ENCODE measurements at regions not wholly inside any gene's neighbourhood (a gene's known extent, or its start where the extent isn't known, plus 50 kb on each side); places are given as distances from the start of the nearest gene placed in this dataset.

DNA sequence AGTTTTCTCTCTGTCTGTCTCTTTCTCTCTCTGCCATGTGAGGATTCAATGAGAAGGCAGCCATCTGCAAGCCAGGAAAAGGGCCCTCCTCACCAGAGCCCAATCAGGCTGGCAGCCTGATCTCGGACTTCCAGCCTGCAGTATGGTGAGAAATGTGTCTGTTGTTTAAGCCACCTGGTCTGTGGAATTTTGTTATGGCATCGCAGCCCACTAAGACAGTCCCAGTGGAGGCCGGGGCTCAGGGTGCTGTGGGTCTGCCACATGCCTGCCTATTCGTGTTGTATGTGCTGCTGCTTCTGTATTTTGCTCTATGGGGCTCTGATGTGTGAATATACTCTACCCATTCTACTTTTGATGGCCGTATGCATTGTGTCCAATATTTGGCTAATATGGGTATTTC lies 139.0 kb upstream of the HS6ST1 start:
- Histone ChIP-seq H3K4me1 (ENCODE audit: control insufficient read depth in 5 of 5, insufficient read depth in 5 of 5, low read length in 5 of 5) (peaks cover 0 to 23% (median 18%) of the 10 kb centered on the region in 5 donors), H3K4me3 (ENCODE audit: low read depth in 1 of 5, low read length in 5 of 5) (no peak overlapping the region), H3K36me3 (ENCODE audit: control insufficient read depth in 5 of 5, insufficient read depth in 5 of 5, low read length in 5 of 5) (no peaks in the 10 kb centered on the region), H3K9me3 (ENCODE audit: control insufficient read depth in 5 of 5, low read length in 5 of 5) (peaks cover 0 to 11% (median 0%) of the 10 kb centered on the region in 5 donors), H3K27ac (ENCODE audit: low read depth, low read length) (no peak overlapping the region), H3K9ac (ENCODE audit: low read length in 5 of 5) (no peak overlapping the region), H3K27me3 (ENCODE audit: control insufficient read depth in 5 of 5, insufficient read depth in 4 of 5, low read length in 5 of 5) (peaks cover 0 to 2% (median 0%) of the 10 kb centered on the region in 5 donors)

DNA sequence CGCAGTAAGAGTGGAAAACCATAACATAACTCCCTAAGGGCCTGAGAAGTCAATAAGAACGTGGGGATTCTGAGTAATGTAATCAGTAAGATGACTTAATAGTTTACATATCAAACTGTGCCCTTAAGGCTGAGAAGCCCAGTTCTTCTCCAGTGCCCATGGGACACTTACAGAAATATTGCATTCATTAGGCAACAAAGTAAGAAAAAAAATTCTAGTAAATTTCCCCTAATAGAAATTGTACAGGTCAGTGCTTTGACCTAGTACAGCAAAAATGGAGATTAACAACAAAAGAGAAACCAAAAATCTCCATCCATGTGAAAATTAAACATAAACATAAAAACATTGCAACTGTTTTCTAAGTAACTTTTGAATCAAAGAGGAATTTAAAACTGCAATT lies 139.8 kb upstream of the HS6ST1 start:
- H3K4me3 ChIP-seq (ENCODE audit: low read depth in 1 of 5, low read length in 5 of 5) = no peak overlapping the region
- H3K4me1 ChIP-seq (ENCODE audit: control insufficient read depth in 5 of 5, insufficient read depth in 5 of 5, low read length in 5 of 5) = peaks cover 0 to 23% (median 18%) of the 10 kb centered on the region in 5 donors
- H3K27me3 ChIP-seq (ENCODE audit: control insufficient read depth in 5 of 5, insufficient read depth in 4 of 5, low read length in 5 of 5) = no peaks in the 10 kb centered on the region
- H3K27ac ChIP-seq (ENCODE audit: low read depth, low read length) = peak overlapping the region; percentile 86
- H3K36me3 ChIP-seq (ENCODE audit: control insufficient read depth in 5 of 5, insufficient read depth in 5 of 5, low read length in 5 of 5) = no peaks in the 10 kb centered on the region
- peak overlapping the region in 2 of 5 donors; percentile 22 to 38 for H3K9ac ChIP-seq (ENCODE audit: low read length in 5 of 5)
- H3K9me3 ChIP-seq (ENCODE audit: control insufficient read depth in 5 of 5, low read length in 5 of 5) = peaks cover 0 to 11% (median 0%) of the 10 kb centered on the region in 5 donors

DNA sequence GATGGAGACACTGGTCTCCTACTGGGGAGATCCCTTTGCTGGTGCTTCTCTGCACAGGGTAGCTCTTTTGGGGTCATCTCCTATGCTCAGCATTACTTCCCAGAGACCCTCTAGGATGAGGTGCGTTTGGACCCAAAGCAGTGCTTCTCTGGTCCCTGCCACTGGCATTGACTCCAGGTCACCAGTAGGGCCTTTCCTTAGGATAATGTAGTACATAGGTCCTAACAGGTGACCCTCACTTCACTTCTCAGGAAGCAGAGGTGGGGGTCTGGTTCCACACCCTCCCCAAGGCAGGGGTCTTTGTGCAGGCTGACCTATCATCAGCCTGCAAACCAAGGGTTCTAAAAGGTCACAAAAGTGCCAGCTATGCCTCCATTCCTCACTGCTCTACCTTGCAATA lies 145.8 kb upstream of the HS6ST1 start:
- H3K27me3 ChIP-seq (ENCODE audit: control insufficient read depth in 5 of 5, insufficient read depth in 4 of 5, low read length in 5 of 5) = no peaks in the 10 kb centered on the region
- H3K9me3 ChIP-seq (ENCODE audit: control insufficient read depth in 5 of 5, low read length in 5 of 5) = peaks cover 2 to 33% (median 22%) of the 10 kb centered on the region in 5 donors
- no peak overlapping the region for H3K27ac ChIP-seq (ENCODE audit: low read depth, low read length)
- peaks cover 3 to 32% (median 20%) of the 10 kb centered on the region in 5 donors for H3K4me1 ChIP-seq (ENCODE audit: control insufficient read depth in 5 of 5, insufficient read depth in 5 of 5, low read length in 5 of 5)
- H3K36me3 ChIP-seq (ENCODE audit: control insufficient read depth in 5 of 5, insufficient read depth in 5 of 5, low read length in 5 of 5) = no peaks in the 10 kb centered on the region
- H3K4me3 ChIP-seq (ENCODE audit: low read depth in 1 of 5, low read length in 5 of 5) = no peak overlapping the region
- H3K9ac ChIP-seq (ENCODE audit: low read length in 5 of 5) = no peak overlapping the region

DNA sequence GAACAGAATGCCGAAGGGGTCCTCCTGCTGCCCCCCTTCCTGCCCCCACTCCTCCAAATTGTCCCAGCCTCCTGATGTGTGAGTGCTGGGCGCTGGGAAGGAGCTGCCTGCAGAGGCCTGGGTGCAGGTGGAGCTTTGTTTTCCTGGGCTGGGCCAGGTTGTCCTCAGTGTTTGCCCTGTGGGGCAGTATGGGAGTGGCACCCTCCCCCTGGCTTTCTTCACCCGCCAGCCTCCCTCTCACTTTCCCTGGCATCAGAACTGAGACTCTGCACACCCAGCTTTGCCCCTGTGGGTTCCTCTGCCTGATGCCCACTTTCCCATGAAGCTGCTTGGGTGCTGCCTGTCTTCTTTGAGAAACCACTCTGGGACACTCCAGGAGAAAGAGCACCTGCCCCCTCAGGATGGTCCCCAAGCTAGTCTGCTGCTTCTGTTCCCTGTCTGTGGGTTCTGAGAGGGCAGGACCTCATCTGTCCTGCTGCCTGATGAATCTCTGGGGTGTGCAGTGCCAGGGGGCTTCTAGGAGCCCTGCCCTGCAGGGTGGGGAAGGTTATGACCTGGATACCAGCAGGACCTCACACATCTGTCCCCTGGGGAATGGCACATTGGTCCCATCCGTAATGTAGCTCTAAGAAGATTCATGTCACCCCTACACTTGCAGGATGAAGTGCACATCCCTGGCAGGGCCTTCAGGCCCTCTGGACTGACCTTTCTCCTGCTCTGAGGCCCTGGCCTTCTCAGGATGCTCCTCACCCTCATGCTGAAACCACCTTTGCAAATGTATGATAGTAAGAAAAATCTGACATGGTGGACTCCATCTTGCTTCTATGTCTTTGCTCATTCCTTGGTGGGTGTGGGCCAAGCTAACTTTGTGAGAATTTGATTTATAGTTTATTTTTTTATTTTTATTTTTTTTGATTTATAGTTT lies 146.8 kb upstream of the HS6ST1 start:
- Histone ChIP-seq H3K9me3 (ENCODE audit: control insufficient read depth in 5 of 5, low read length in 5 of 5) (peaks cover 9 to 43% (median 32%) of the 10 kb centered on the region in 5 donors), H3K4me1 (ENCODE audit: control insufficient read depth in 5 of 5, insufficient read depth in 5 of 5, low read length in 5 of 5) (peaks cover 3 to 28% (median 20%) of the 10 kb centered on the region in 5 donors), H3K9ac (ENCODE audit: low read length in 5 of 5) (no peak overlapping the region), H3K27ac (ENCODE audit: low read depth, low read length) (no peak overlapping the region), H3K27me3 (ENCODE audit: control insufficient read depth in 5 of 5, insufficient read depth in 4 of 5, low read length in 5 of 5) (no peaks in the 10 kb centered on the region), H3K4me3 (ENCODE audit: low read depth in 1 of 5, low read length in 5 of 5) (no peak overlapping the region), H3K36me3 (ENCODE audit: control insufficient read depth in 5 of 5, insufficient read depth in 5 of 5, low read length in 5 of 5) (no peaks in the 10 kb centered on the region)

DNA sequence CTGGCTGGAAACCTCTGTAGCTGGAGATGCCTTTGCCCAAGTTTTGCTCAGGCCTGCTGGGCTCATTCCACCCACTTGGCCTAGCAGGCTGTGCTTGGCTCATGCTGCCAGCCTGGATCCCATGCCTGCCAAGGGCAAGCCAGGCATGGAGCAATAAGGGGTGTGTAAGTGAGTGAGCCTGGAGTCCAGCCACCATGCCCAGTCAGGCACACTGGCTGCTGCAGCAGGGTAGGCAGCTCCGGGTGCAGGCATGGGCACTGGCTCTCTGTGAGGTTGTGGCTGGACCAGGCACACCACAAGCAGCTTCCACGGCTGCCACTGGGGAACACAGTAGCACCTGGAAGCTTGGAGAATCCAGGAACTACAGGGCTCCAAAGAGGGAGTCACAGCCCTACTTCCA lies 147.7 kb upstream of the HS6ST1 start:
- no peak overlapping the region for H3K27ac ChIP-seq (ENCODE audit: low read depth, low read length)
- no peak overlapping the region for H3K4me3 ChIP-seq (ENCODE audit: low read depth in 1 of 5, low read length in 5 of 5)
- H3K4me1 ChIP-seq (ENCODE audit: control insufficient read depth in 5 of 5, insufficient read depth in 5 of 5, low read length in 5 of 5) = peaks cover 3 to 28% (median 20%) of the 10 kb centered on the region in 5 donors
- H3K9ac ChIP-seq (ENCODE audit: low read length in 5 of 5) = no peak overlapping the region
- no peaks in the 10 kb centered on the region for H3K36me3 ChIP-seq (ENCODE audit: control insufficient read depth in 5 of 5, insufficient read depth in 5 of 5, low read length in 5 of 5)
- peaks cover 9 to 44% (median 35%) of the 10 kb centered on the region in 5 donors for H3K9me3 ChIP-seq (ENCODE audit: control insufficient read depth in 5 of 5, low read length in 5 of 5)
- H3K27me3 ChIP-seq (ENCODE audit: control insufficient read depth in 5 of 5, insufficient read depth in 4 of 5, low read length in 5 of 5) = no peaks in the 10 kb centered on the region

GRCh38 chr2:128466776-128467175 lies 148.1 kb upstream of the HS6ST1 start:
- Histone ChIP-seq H3K9me3 (ENCODE audit: control insufficient read depth in 5 of 5, low read length in 5 of 5) (peaks cover 9 to 44% (median 35%) of the 10 kb centered on the region in 5 donors), H3K36me3 (ENCODE audit: control insufficient read depth in 5 of 5, insufficient read depth in 5 of 5, low read length in 5 of 5) (no peaks in the 10 kb centered on the region), H3K9ac (ENCODE audit: low read length in 5 of 5) (no peak overlapping the region), H3K27ac (ENCODE audit: low read depth, low read length) (no peak overlapping the region), H3K4me3 (ENCODE audit: low read depth in 1 of 5, low read length in 5 of 5) (peak overlapping the region in 3 of 5 donors; percentile 11 to 31 (median 19)), H3K4me1 (ENCODE audit: control insufficient read depth in 5 of 5, insufficient read depth in 5 of 5, low read length in 5 of 5) (peaks cover 3 to 28% (median 20%) of the 10 kb centered on the region in 5 donors), H3K27me3 (ENCODE audit: control insufficient read depth in 5 of 5, insufficient read depth in 4 of 5, low read length in 5 of 5) (no peaks in the 10 kb centered on the region)

DNA sequence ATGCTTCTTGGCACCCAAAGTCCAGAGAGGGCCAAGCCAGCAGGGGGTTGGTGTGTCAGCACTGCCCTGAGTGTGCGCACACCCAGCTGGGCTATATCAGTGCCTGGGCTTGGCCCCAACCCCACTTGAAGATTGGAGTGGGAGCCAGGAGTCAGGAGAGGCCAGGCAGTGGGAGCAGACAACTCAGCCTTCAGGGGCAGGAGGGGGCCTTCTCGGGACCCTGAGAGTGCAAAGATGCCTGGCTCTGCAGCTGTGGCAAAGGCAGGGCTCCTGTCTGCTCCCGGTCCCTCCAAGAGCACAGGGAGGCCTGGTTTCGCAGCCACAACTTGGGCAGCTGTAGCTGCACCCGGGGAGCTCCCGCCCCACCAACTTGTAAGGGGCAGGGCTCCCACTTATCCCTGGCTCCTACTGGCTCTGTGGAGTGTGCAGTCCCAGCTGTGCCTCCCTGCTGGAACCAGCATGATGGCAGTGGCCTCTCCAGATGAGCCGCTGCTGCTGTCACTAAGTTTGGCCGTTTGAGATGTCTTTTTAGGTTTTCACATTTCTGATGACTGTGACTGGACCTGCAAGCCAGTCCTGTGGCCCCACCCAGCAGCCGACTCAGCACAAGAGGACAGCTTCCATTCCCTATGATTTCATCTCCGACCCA lies 148.8 kb upstream of the HS6ST1 start:
- no peaks in the 10 kb centered on the region for H3K27me3 ChIP-seq (ENCODE audit: control insufficient read depth in 5 of 5, insufficient read depth in 4 of 5, low read length in 5 of 5)
- no peaks in the 10 kb centered on the region for H3K36me3 ChIP-seq (ENCODE audit: control insufficient read depth in 5 of 5, insufficient read depth in 5 of 5, low read length in 5 of 5)
- H3K4me1 ChIP-seq (ENCODE audit: control insufficient read depth in 5 of 5, insufficient read depth in 5 of 5, low read length in 5 of 5) = peaks cover 3 to 28% (median 21%) of the 10 kb centered on the region in 5 donors
- peak overlapping the region in 2 of 5 donors; percentile 11 to 19 for H3K4me3 ChIP-seq (ENCODE audit: low read depth in 1 of 5, low read length in 5 of 5)
- H3K9me3 ChIP-seq (ENCODE audit: control insufficient read depth in 5 of 5, low read length in 5 of 5) = peaks cover 9 to 44% (median 35%) of the 10 kb centered on the region in 5 donors
- no peak overlapping the region for H3K9ac ChIP-seq (ENCODE audit: low read length in 5 of 5)
- H3K27ac ChIP-seq (ENCODE audit: low read depth, low read length) = no peak overlapping the region

DNA sequence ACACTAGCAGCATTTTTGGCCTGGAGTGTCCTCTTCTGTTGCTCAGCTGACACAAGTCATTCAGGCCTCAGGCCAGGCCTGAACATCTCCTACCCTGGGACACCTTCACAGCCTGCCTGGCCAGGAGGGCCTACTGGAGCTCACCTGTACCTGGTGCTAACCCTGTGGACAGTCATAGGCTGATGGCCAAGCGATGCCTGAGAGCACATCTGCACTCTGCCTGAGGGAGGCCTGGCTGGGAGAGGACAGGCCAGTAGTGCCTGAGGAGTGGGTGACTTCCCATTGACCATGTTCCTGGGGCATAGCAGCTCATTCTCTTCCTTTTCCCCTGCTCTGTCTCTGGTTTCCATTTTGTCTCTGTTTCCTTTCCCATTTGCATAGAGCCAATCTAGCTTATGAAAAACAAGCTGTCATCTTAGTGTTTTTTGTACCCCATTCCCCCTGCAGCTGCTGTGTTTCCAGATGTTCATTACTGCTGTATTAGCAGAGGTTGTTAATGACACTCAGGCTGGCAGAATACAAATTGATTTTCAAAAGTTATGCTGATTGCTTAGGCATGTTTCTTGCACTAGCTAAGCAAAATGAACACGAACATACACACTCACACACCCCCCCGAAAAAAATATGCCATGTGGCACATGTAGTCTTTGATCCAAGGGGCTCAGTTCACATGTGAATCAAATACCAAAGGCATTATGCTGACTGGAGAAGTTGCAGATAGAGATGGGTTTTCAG lies 149.7 kb upstream of the HS6ST1 start:
- Histone ChIP-seq H3K27ac (ENCODE audit: low read depth, low read length) (no peak overlapping the region), H3K4me1 (ENCODE audit: control insufficient read depth in 5 of 5, insufficient read depth in 5 of 5, low read length in 5 of 5) (peaks cover 5 to 35% (median 29%) of the 10 kb centered on the region in 5 donors), H3K9ac (ENCODE audit: low read length in 5 of 5) (no peak overlapping the region), H3K9me3 (ENCODE audit: control insufficient read depth in 5 of 5, low read length in 5 of 5) (peaks cover 9 to 44% (median 35%) of the 10 kb centered on the region in 5 donors), H3K36me3 (ENCODE audit: control insufficient read depth in 5 of 5, insufficient read depth in 5 of 5, low read length in 5 of 5) (no peaks in the 10 kb centered on the region), H3K4me3 (ENCODE audit: low read depth in 1 of 5, low read length in 5 of 5) (no peak overlapping the region), H3K27me3 (ENCODE audit: control insufficient read depth in 5 of 5, insufficient read depth in 4 of 5, low read length in 5 of 5) (no peaks in the 10 kb centered on the region)

- Histone ChIP-seq H3K9me3 (ENCODE audit: control insufficient read depth in 5 of 5, low read length in 5 of 5) (peaks cover 9 to 44% (median 35%) of the 10 kb centered on the region in 5 donors), H3K4me1 (ENCODE audit: control insufficient read depth in 5 of 5, insufficient read depth in 5 of 5, low read length in 5 of 5) (peaks cover 5 to 44% (median 38%) of the 10 kb centered on the region in 5 donors), H3K4me3 (ENCODE audit: low read depth in 1 of 5, low read length in 5 of 5) (peak overlapping the region in 1 of 5 donors; percentile 31), H3K27me3 (ENCODE audit: control insufficient read depth in 5 of 5, insufficient read depth in 4 of 5, low read length in 5 of 5) (no peaks in the 10 kb centered on the region), H3K27ac (ENCODE audit: low read depth, low read length) (no peak overlapping the region), H3K9ac (ENCODE audit: low read length in 5 of 5) (no peak overlapping the region), H3K36me3 (ENCODE audit: control insufficient read depth in 5 of 5, insufficient read depth in 5 of 5, low read length in 5 of 5) (no peaks in the 10 kb centered on the region)
These were observed 150.5 kb upstream of the HS6ST1 start for GRCh38 chr2:128469203-128469602.
